ENCODE measurements at regions not wholly inside any gene's neighbourhood (a gene's known extent, or its start where the extent isn't known, plus 50 kb on each side); places are given as distances from the start of the nearest gene placed in this dataset.

DNA sequence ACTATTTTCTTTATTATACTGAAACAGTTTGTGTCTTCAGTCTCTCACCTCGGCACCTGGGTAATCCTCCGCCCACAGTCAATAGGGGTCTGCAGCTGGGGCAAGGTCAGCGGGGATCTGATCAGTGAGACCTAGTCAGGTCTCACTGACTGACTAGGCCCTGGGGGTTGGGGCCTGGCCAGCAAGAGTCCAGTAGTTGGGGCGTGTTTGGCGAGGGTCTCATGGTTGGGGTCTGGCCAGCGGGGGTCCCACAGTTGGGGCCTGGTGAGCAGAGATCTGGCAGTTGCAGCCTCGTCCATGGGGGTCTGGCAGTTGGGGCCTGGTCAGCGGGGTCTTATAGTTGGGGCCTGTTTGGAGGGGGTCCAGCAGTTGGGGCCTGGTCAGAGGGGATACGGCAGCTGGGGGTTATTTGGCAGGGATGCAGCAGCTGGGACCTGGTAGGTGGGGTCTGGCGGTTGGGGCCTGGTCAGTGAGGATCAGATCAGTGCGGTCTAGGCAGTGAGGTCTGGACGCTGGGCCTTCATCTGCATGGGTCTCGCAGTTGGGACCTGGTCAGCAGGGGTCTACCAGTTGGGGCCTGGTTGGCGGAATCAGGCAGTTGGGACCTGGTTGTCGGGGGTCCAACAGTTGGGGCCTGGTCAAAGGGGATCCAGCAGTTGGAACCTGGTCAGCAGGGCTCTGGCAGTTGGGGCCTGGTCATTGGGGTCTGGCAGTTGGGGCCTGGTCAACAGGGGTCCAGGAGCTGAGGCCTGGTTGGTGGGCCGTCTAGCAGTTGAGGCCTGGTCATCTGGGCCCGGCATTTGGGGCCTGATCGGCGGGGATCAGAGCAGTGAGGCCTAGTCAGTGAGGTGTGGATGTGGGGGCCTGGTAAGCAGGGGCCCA is 61.1 kb upstream of the TPM4 start:
- Histone ChIP-seq H3K27ac (ENCODE audit: low read depth, low read length) (no peak overlapping the region), H3K4me1 (ENCODE audit: control insufficient read depth in 1 of 2, insufficient read depth in 2 of 2, low read length in 2 of 2) (no peaks in the 10 kb centered on the region), H3K9me3 (ENCODE audit: control insufficient read depth in 1 of 2, low read length in 2 of 2) (no peaks in the 10 kb centered on the region), H3K27me3 (ENCODE audit: control insufficient read depth in 1 of 2, insufficient read depth in 2 of 2, low read length in 2 of 2) (no peaks in the 10 kb centered on the region), H3K4me3 (ENCODE audit: low read depth in 1 of 2, low read length in 2 of 2) (no peak overlapping the region), H3K36me3 (ENCODE audit: control insufficient read depth in 1 of 2, insufficient read depth in 2 of 2, low read length in 2 of 2) (no peaks in the 10 kb centered on the region), H3K9ac (ENCODE audit: low read depth in 1 of 2, low read length in 2 of 2) (no peak overlapping the region)

DNA sequence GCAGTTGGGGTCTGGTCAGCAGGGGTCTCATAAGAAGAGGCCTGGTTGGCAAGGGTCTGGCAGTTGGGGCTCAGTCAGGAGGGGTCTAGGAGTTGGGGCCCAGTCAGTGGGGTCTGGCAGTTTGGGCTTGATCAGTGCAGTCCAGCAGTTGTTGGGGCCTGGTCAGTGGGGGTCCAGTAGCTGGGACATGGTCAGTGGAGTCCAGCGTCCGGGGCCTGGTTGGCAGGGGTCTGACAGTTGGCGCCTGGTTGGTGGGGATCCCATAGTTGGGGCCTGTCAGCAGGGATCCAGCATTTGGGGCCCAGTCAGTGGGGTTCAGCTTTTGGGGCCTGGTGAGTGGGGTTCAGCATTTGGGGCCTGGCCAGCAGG is 60.5 kb upstream of the TPM4 start:
- Histone ChIP-seq H3K9ac (ENCODE audit: low read depth in 1 of 2, low read length in 2 of 2) (no peak overlapping the region), H3K9me3 (ENCODE audit: control insufficient read depth in 1 of 2, low read length in 2 of 2) (no peaks in the 10 kb centered on the region), H3K36me3 (ENCODE audit: control insufficient read depth in 1 of 2, insufficient read depth in 2 of 2, low read length in 2 of 2) (no peaks in the 10 kb centered on the region), H3K4me3 (ENCODE audit: low read depth in 1 of 2, low read length in 2 of 2) (no peak overlapping the region), H3K4me1 (ENCODE audit: control insufficient read depth in 1 of 2, insufficient read depth in 2 of 2, low read length in 2 of 2) (no peaks in the 10 kb centered on the region), H3K27me3 (ENCODE audit: control insufficient read depth in 1 of 2, insufficient read depth in 2 of 2, low read length in 2 of 2) (no peaks in the 10 kb centered on the region), H3K27ac (ENCODE audit: low read depth, low read length) (no peak overlapping the region)

DNA sequence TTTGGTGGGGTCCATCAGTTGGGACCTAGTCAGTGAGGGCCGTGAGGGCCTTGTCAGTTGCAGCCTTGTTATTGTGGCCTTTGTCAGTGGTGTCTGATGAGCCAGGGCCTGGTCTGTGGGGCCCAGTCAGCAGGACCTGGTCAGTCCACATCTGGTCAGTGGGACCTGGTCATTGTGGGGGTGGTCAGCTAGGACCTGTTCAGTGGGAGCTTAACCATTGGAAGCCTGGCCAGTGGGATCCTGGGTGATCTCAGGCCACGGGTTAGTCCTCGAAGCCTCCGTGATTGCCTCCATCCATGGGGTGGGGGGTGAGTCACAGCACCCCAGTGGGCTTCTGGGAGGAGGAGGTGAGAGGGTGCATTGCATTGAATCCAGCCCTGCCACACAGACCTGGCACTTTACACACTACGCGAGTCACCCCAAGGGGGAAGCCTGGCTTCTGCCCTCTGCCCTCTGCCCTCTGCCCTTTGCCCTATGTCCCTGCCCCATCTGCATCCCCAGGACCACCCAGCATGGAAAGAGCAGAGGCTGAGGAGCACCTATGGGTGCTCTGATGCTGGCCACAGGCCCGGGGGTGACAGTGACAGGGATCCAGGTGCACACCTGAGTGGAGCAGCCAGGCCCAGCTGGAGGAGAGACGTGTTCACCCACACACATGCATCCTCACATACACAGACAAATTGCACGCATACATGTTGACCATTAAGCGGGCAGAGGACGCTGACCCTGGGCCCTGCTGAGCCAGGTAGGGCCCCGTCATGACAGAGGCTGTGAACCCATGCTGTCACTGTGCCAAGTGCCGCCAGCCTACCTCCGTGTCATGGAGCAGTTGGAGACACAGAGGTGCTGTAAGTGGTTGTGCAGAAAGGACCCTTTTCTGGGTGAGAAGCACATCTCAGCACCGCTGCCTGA is 59.8 kb upstream of the TPM4 start:
- H3K36me3 ChIP-seq (ENCODE audit: control insufficient read depth in 1 of 2, insufficient read depth in 2 of 2, low read length in 2 of 2): no peaks in the 10 kb centered on the region

DNA sequence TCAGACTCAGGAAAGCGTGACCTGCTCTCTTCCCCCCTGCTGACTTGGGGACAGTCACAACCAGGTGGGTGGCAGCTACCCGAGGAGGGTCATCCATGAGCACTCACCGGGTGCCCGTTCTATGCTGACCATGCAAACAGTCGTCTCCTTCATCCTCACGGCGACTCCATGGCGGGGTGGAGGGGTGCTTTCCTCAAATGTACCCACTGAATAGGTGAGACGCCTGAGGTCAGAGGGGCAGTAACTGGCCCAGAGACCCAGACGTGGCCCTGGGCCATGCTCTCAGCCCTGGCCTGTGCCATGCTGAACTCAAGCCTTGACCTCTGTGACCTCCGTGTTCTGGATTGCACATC is 59.2 kb upstream of the TPM4 start:
- Histone ChIP-seq H3K36me3 (ENCODE audit: control insufficient read depth in 1 of 2, insufficient read depth in 2 of 2, low read length in 2 of 2) (no peaks in the 10 kb centered on the region), H3K4me3 (ENCODE audit: low read depth in 1 of 2, low read length in 2 of 2) (no peak overlapping the region), H3K4me1 (ENCODE audit: control insufficient read depth in 1 of 2, insufficient read depth in 2 of 2, low read length in 2 of 2) (no peaks in the 10 kb centered on the region), H3K9ac (ENCODE audit: low read depth in 1 of 2, low read length in 2 of 2) (no peak overlapping the region), H3K9me3 (ENCODE audit: control insufficient read depth in 1 of 2, low read length in 2 of 2) (no peaks in the 10 kb centered on the region), H3K27me3 (ENCODE audit: control insufficient read depth in 1 of 2, insufficient read depth in 2 of 2, low read length in 2 of 2) (no peaks in the 10 kb centered on the region), H3K27ac (ENCODE audit: low read depth, low read length) (no peak overlapping the region)

More for the DNA sequence above, 59.8 kb upstream of the TPM4 start:
- Histone ChIP-seq H3K9ac (ENCODE audit: low read depth in 1 of 2, low read length in 2 of 2) (no peak overlapping the region), H3K9me3 (ENCODE audit: control insufficient read depth in 1 of 2, low read length in 2 of 2) (no peaks in the 10 kb centered on the region), H3K27me3 (ENCODE audit: control insufficient read depth in 1 of 2, insufficient read depth in 2 of 2, low read length in 2 of 2) (no peaks in the 10 kb centered on the region), H3K27ac (ENCODE audit: low read depth, low read length) (no peak overlapping the region), H3K4me1 (ENCODE audit: control insufficient read depth in 1 of 2, insufficient read depth in 2 of 2, low read length in 2 of 2) (no peaks in the 10 kb centered on the region), H3K4me3 (ENCODE audit: low read depth in 1 of 2, low read length in 2 of 2) (no peak overlapping the region)

DNA sequence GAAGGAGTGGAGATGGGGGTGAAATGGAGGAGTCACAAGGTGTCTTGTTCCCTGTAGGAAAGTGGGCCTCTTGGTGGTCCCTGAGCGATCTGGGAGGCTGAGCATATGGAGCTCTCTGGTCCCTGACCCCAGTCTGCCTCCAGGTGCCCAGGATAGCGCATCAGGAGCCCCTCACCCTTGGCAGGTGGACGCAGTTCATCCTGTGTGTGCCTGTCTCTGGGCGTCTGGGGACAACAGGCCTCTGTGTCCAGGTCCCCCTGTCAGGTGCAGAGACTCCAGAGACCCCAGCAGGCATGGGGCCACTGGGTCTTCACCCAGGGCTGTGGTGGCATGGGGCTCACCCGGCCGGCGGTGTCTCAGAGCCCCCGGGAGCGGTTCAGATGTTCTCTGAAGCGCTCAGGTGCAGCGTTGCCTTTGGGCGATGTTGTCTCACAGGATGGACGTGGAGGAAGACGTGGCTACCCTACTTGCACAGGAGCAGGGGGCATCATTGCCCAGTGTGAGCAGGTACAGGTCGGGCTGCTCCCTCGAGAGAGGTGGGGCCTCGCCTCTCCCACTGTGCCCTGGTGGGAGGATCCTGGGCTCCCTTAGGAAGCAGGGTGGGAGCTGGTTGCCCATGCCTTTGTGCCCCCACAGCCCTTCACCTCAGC is 58.1 kb upstream of the TPM4 start:
- Histone ChIP-seq H3K4me3 (ENCODE audit: low read depth in 1 of 2, low read length in 2 of 2) (no peak overlapping the region), H3K9me3 (ENCODE audit: control insufficient read depth in 1 of 2, low read length in 2 of 2) (no peaks in the 10 kb centered on the region)

DNA sequence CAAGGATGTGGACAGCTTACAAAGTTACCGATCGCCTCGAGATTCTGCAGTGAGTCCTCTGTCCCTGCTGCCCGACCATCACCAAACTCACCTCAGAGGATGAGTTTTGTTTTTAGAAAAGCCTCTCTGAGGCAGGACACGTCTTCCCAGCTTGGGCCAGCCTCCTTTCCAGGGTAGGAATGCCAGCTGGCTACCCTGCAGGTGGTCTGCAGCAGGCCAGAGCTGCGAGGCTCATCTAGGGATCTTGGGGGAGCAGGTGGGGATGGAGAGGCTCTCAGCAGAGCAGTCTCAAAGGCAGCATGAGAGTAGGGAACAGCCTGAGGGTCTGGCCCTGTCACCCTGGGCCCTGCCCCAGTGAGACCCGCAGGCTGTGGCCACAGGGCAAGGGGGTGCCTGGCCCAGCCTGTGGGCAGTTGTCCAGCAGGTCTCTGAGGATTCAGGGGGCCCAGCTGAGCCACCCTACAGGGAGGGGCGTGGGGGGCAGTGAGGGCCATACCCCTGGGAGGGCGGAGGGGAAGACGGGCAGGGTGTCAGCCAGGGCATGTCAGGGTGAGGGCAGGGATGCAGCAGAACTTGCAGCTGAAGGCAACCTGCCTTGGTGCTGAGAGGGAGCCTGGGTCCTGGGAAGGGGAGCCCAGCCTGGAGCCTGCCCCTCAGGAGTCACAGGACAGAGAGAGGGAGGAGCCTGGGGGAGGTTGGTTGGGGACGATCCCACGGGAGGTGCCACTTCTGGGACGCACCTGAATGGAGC is 57.3 kb upstream of the TPM4 start:
- no peaks in the 10 kb centered on the region for H3K27me3 ChIP-seq (ENCODE audit: control insufficient read depth in 1 of 2, insufficient read depth in 2 of 2, low read length in 2 of 2)
- no peaks in the 10 kb centered on the region for H3K36me3 ChIP-seq (ENCODE audit: control insufficient read depth in 1 of 2, insufficient read depth in 2 of 2, low read length in 2 of 2)
- no peak overlapping the region for H3K9ac ChIP-seq (ENCODE audit: low read depth in 1 of 2, low read length in 2 of 2)
- H3K9me3 ChIP-seq (ENCODE audit: control insufficient read depth in 1 of 2, low read length in 2 of 2): no peaks in the 10 kb centered on the region
- no peak overlapping the region for H3K4me3 ChIP-seq (ENCODE audit: low read depth in 1 of 2, low read length in 2 of 2)
- no peaks in the 10 kb centered on the region for H3K4me1 ChIP-seq (ENCODE audit: control insufficient read depth in 1 of 2, insufficient read depth in 2 of 2, low read length in 2 of 2)
- no peak overlapping the region for H3K27ac ChIP-seq (ENCODE audit: low read depth, low read length)

More for the DNA sequence above, 58.1 kb upstream of the TPM4 start:
- no peak overlapping the region for H3K9ac ChIP-seq (ENCODE audit: low read depth in 1 of 2, low read length in 2 of 2)
- H3K27me3 ChIP-seq (ENCODE audit: control insufficient read depth in 1 of 2, insufficient read depth in 2 of 2, low read length in 2 of 2): no peaks in the 10 kb centered on the region
- H3K4me1 ChIP-seq (ENCODE audit: control insufficient read depth in 1 of 2, insufficient read depth in 2 of 2, low read length in 2 of 2): no peaks in the 10 kb centered on the region
- H3K27ac ChIP-seq (ENCODE audit: low read depth, low read length): no peak overlapping the region
- no peaks in the 10 kb centered on the region for H3K36me3 ChIP-seq (ENCODE audit: control insufficient read depth in 1 of 2, insufficient read depth in 2 of 2, low read length in 2 of 2)

DNA sequence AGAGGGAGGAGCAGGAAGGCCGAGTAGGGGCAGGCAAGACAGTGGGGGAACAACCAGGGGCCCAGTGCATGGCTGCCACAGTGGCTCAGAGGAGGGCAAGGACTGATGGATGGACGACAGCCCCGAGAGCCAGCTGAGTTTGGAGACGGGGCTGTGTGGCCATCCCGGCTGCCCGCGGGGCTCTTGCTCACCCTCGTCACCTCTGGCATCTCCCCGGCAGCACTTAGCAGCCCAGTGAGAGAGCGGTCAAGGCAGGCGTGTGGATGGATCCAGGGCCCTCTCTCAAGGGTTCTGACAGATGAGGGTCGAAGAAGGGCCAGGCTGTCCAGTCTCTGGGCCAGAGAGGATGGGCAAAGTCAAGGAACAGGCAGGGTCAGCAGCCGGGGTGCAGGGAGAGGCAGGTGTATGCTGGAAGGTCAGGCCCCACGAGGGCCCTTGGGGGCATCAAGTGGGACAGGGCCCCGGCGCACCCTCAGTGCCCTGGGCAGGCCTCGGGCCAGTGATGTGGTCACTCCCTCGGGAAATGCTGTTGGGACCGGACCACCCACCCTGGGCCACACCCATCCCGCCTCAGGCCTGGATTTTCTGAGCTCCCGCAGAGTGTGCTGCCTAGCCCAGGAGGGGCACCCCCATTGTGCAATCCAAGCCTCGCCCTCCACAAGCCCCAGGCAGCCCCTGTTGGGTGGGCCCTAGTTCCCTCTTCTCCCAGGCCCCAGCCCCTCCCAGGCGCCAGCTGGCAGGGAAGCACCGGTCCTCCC is 56.4 kb upstream of the TPM4 start:
- no peaks in the 10 kb centered on the region for H3K27me3 ChIP-seq (ENCODE audit: control insufficient read depth in 1 of 2, insufficient read depth in 2 of 2, low read length in 2 of 2)
- no peak overlapping the region for H3K4me3 ChIP-seq (ENCODE audit: low read depth in 1 of 2, low read length in 2 of 2)
- no peak overlapping the region for H3K9ac ChIP-seq (ENCODE audit: low read depth in 1 of 2, low read length in 2 of 2)
- H3K4me1 ChIP-seq (ENCODE audit: control insufficient read depth in 1 of 2, insufficient read depth in 2 of 2, low read length in 2 of 2): no peaks in the 10 kb centered on the region
- no peak overlapping the region for H3K27ac ChIP-seq (ENCODE audit: low read depth, low read length)
- no peaks in the 10 kb centered on the region for H3K9me3 ChIP-seq (ENCODE audit: control insufficient read depth in 1 of 2, low read length in 2 of 2)
- no peaks in the 10 kb centered on the region for H3K36me3 ChIP-seq (ENCODE audit: control insufficient read depth in 1 of 2, insufficient read depth in 2 of 2, low read length in 2 of 2)

DNA sequence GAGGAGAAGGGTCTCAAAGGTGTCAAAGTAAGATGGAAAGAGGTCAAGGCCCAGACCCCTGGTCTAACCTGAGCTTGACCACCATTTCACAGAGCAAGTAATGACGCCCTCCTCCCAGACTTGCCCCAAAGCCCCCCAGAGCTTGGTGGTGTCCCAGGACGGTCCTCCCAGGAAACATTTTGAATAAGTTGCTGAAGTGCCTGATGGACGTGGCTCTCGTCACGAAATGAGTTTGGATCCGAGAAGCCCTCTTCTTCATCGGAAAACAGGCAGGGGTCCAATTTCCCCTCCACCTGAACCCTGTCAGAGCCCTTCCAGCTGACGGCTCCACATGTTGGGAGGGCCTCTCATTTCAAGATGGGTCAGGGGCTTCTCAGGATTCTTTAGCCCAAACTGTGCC is 54.5 kb upstream of the TPM4 start:
- H3K4me1 ChIP-seq (ENCODE audit: control insufficient read depth in 1 of 2, insufficient read depth in 2 of 2, low read length in 2 of 2): no peaks in the 10 kb centered on the region
- H3K4me3 ChIP-seq (ENCODE audit: low read depth in 1 of 2, low read length in 2 of 2): no peak overlapping the region
- H3K27ac ChIP-seq (ENCODE audit: low read depth, low read length): no peak overlapping the region
- no peak overlapping the region for H3K9ac ChIP-seq (ENCODE audit: low read depth in 1 of 2, low read length in 2 of 2)
- no peaks in the 10 kb centered on the region for H3K36me3 ChIP-seq (ENCODE audit: control insufficient read depth in 1 of 2, insufficient read depth in 2 of 2, low read length in 2 of 2)
- no peaks in the 10 kb centered on the region for H3K9me3 ChIP-seq (ENCODE audit: control insufficient read depth in 1 of 2, low read length in 2 of 2)
- H3K27me3 ChIP-seq (ENCODE audit: control insufficient read depth in 1 of 2, insufficient read depth in 2 of 2, low read length in 2 of 2): no peaks in the 10 kb centered on the region

DNA sequence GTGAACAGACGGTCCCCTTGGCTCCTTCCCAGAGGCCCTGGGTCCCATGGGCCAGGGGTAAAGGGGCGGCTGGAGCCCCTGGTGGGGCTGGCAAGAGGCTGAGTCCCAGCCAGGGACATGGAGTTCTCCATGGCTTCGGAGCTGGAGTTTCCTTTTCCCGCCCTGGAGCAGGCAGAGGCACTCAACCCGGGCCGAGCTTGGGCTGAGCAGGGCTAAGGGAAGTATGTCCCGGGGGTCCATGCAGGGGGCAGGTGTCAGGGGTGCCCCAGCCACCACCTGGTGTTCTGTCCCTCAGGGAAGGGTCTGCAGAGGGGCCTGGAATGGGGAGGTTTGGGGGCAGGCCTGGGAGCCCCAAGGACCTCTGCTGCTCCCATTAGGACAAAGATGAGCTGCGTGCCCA is 54.0 kb upstream of the TPM4 start:
- no peaks in the 10 kb centered on the region for H3K27me3 ChIP-seq (ENCODE audit: control insufficient read depth in 1 of 2, insufficient read depth in 2 of 2, low read length in 2 of 2)

More for the DNA sequence above, 54.0 kb upstream of the TPM4 start:
- Histone ChIP-seq H3K36me3 (ENCODE audit: control insufficient read depth in 1 of 2, insufficient read depth in 2 of 2, low read length in 2 of 2) (no peaks in the 10 kb centered on the region), H3K9me3 (ENCODE audit: control insufficient read depth in 1 of 2, low read length in 2 of 2) (no peaks in the 10 kb centered on the region), H3K4me3 (ENCODE audit: low read depth in 1 of 2, low read length in 2 of 2) (no peak overlapping the region), H3K9ac (ENCODE audit: low read depth in 1 of 2, low read length in 2 of 2) (no peak overlapping the region), H3K27ac (ENCODE audit: low read depth, low read length) (no peak overlapping the region), H3K4me1 (ENCODE audit: control insufficient read depth in 1 of 2, insufficient read depth in 2 of 2, low read length in 2 of 2) (no peaks in the 10 kb centered on the region)
